Muscle of leg (tissue), 3 donors: ENCODE measurements at regions not wholly inside any gene's neighbourhood (a gene's known extent, or its start where the extent isn't known, plus 50 kb on each side); places are given as distances from the start of the nearest gene placed in this dataset.
A peak's percentile ranks its signal among the peaks of the same experiment; 100 is the strongest.

Experiments used
- DNase-seq: peaks from one replicate; pipeline ENCODE4 v3.0.0; 2013
- H3K27ac ChIP-seq: one replicate; pipeline ENCODE4 v1.5.1; 2013; ENCODE audit warnings: mild to moderate bottlenecking, low read length, control low read depth
- H3K27me3 ChIP-seq: one replicate; pipeline ENCODE4 v1.6.1; 2013; ENCODE audit warnings: low read length; ENCODE audit not compliant: control insufficient read depth, insufficient read depth
- H3K36me3 ChIP-seq: one replicate; pipeline ENCODE4 v1.6.1; 2013; ENCODE audit warnings: low read length; ENCODE audit not compliant: control insufficient read depth, insufficient read depth
- H3K4me1 ChIP-seq: one replicate; pipeline ENCODE4 v1.6.1; 2013; ENCODE audit warnings: low read length; ENCODE audit not compliant: control insufficient read depth, insufficient read depth
- H3K4me3 ChIP-seq: one replicate; pipeline ENCODE4 v1.5.1; 2013; ENCODE audit warnings: low read length, control low read depth
- H3K9me3 ChIP-seq: replicated peaks from 2 replicates; pipeline ENCODE4 v1.6.1; 2013; ENCODE audit warnings: low read depth, low read length; ENCODE audit not compliant: control insufficient read depth
- WGBS: methylation state at CpG from one replicate; pipeline ENCODE4 v1.1.5; 2013; ENCODE audit warnings: missing lambda C conversion rate; ENCODE audit not compliant: insufficient coverage; 5-methylcytosine and 5-hydroxymethylcytosine counted together

- no peak overlapping the region for H3K4me3 ChIP-seq
- no peaks in the 10 kb centered on the region for H3K27me3 ChIP-seq
- no peak overlapping the region for H3K27ac ChIP-seq
- H3K4me1 ChIP-seq = no peaks in the 10 kb centered on the region
- H3K9me3 ChIP-seq = no peaks in the 10 kb centered on the region
- no peak for DNase-seq
- H3K36me3 ChIP-seq = no peaks in the 10 kb centered on the region
Measured at GRCh38 chr21:27225151-27225550, 258.3 kb upstream of the ADAMTS5 start.

GRCh38 chr21:27224169-27224568 is 257.3 kb upstream of the ADAMTS5 start:
- Histone ChIP-seq H3K4me1 (no peaks in the 10 kb centered on the region), H3K36me3 (no peaks in the 10 kb centered on the region), H3K9me3 (no peaks in the 10 kb centered on the region), H3K27me3 (no peaks in the 10 kb centered on the region), H3K27ac (no peak overlapping the region), H3K4me3 (no peak overlapping the region)
- no peak for DNase-seq

- no peak overlapping the region for H3K27ac ChIP-seq
- no CpG with 5 or more reads among the region's 2 CpGs for WGBS
Measured at GRCh38 chr21:27221077-27221476, 254.2 kb upstream of the ADAMTS5 start.

GRCh38 chr21:27220416-27220815 is 253.5 kb upstream of the ADAMTS5 start:
- H3K4me1 ChIP-seq = no peaks in the 10 kb centered on the region

More at GRCh38 chr21:27221077-27221476, 254.2 kb upstream of the ADAMTS5 start:
- Histone ChIP-seq H3K36me3 (no peaks in the 10 kb centered on the region), H3K4me1 (no peaks in the 10 kb centered on the region), H3K27me3 (no peaks in the 10 kb centered on the region), H3K4me3 (no peak overlapping the region), H3K9me3 (no peaks in the 10 kb centered on the region)
- peak; percentile 50 for DNase-seq

GRCh38 chr21:27219068-27219467 is 252.2 kb upstream of the ADAMTS5 start:
- no peaks in the 10 kb centered on the region for H3K36me3 ChIP-seq
- WGBS = 100% methylated on average over 2 of the region's 2 CpGs
- no peaks in the 10 kb centered on the region for H3K9me3 ChIP-seq
- H3K27me3 ChIP-seq = no peaks in the 10 kb centered on the region
- no peak for DNase-seq
- no peaks in the 10 kb centered on the region for H3K4me1 ChIP-seq
- no peak overlapping the region for H3K4me3 ChIP-seq
- no peak overlapping the region for H3K27ac ChIP-seq

More at GRCh38 chr21:27220416-27220815, 253.5 kb upstream of the ADAMTS5 start:
- H3K27me3 ChIP-seq = no peaks in the 10 kb centered on the region
- no peak overlapping the region for H3K4me3 ChIP-seq
- no peaks in the 10 kb centered on the region for H3K36me3 ChIP-seq
- no peaks in the 10 kb centered on the region for H3K9me3 ChIP-seq
- H3K27ac ChIP-seq = no peak overlapping the region
- no peak for DNase-seq

GRCh38 chr21:27213303-27213702 is 246.4 kb upstream of the ADAMTS5 start:
- H3K27ac ChIP-seq = peak overlapping the region; percentile 26
- no peaks in the 10 kb centered on the region for H3K36me3 ChIP-seq
- H3K9me3 ChIP-seq = no peaks in the 10 kb centered on the region
- H3K4me3 ChIP-seq = no peak overlapping the region
- no peaks in the 10 kb centered on the region for H3K27me3 ChIP-seq
- peak; percentile 69 for DNase-seq
- no peaks in the 10 kb centered on the region for H3K4me1 ChIP-seq

GRCh38 chr21:27212441-27212840 is 245.6 kb upstream of the ADAMTS5 start:
- Histone ChIP-seq H3K27ac (peak overlapping the region; percentile 49), H3K4me3 (no peak overlapping the region), H3K9me3 (peaks cover 2% of the 10 kb centered on the region), H3K4me1 (no peaks in the 10 kb centered on the region), H3K36me3 (no peaks in the 10 kb centered on the region), H3K27me3 (no peaks in the 10 kb centered on the region)
- no CpG with 5 or more reads among the region's 2 CpGs for WGBS
- peak; percentile 95 for DNase-seq

- Histone ChIP-seq H3K27ac (no peak overlapping the region), H3K27me3 (no peaks in the 10 kb centered on the region), H3K4me1 (no peaks in the 10 kb centered on the region), H3K9me3 (peaks cover 2% of the 10 kb centered on the region), H3K36me3 (no peaks in the 10 kb centered on the region), H3K4me3 (no peak overlapping the region)
- no CpG with 5 or more reads among the region's 1 CpG for WGBS
- DNase-seq = no peak
Measured at GRCh38 chr21:27209546-27209945, 242.7 kb upstream of the ADAMTS5 start.

- H3K4me3 ChIP-seq = no peak overlapping the region
- no peaks in the 10 kb centered on the region for H3K36me3 ChIP-seq
- no peak overlapping the region for H3K27ac ChIP-seq
- peaks cover 2% of the 10 kb centered on the region for H3K9me3 ChIP-seq
- no peaks in the 10 kb centered on the region for H3K27me3 ChIP-seq
- DNase-seq = no peak
- H3K4me1 ChIP-seq = no peaks in the 10 kb centered on the region
- 93% methylated on average over 2 of the region's 5 CpGs for WGBS
Measured at GRCh38 chr21:27206368-27206982, 239.6 kb upstream of the ADAMTS5 start.

GRCh38 chr21:27202301-27202700 is 235.4 kb upstream of the ADAMTS5 start:
- Histone ChIP-seq H3K27me3 (no peaks in the 10 kb centered on the region), H3K9me3 (no peaks in the 10 kb centered on the region), H3K4me1 (no peaks in the 10 kb centered on the region), H3K36me3 (no peaks in the 10 kb centered on the region), H3K27ac (no peak overlapping the region), H3K4me3 (no peak overlapping the region)
- DNase-seq = no peak

- no peaks in the 10 kb centered on the region for H3K4me1 ChIP-seq
- no peaks in the 10 kb centered on the region for H3K27me3 ChIP-seq
- DNase-seq = no peak
- no peak overlapping the region for H3K4me3 ChIP-seq
- H3K36me3 ChIP-seq = no peaks in the 10 kb centered on the region
- WGBS = no CpG with 5 or more reads among the region's 3 CpGs
- H3K27ac ChIP-seq = no peak overlapping the region
- no peaks in the 10 kb centered on the region for H3K9me3 ChIP-seq
Measured at GRCh38 chr21:27201197-27201596, 234.3 kb upstream of the ADAMTS5 start.
